ENCODE measurements at regions not wholly inside any gene's neighbourhood (a gene's known extent, or its start where the extent isn't known, plus 50 kb on each side); places are given as distances from the start of the nearest gene placed in this dataset.

- TF ChIP-seq, protein P1, sequence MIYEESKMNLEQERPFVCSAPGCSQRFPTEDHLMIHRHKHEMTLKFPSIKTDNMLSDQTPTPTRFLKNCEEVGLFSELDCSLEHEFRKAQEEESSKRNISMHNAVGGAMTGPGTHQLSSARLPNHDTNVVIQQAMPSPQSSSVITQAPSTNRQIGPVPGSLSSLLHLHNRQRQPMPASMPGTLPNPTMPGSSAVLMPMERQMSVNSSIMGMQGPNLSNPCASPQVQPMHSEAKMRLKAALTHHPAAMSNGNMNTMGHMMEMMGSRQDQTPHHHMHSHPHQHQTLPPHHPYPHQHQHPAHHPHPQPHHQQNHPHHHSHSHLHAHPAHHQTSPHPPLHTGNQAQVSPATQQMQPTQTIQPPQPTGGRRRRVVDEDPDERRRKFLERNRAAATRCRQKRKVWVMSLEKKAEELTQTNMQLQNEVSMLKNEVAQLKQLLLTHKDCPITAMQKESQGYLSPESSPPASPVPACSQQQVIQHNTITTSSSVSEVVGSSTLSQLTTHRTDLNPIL (CRISPR knock-in tag; IDR thresholded peaks at IDR 0.05; ENCODE audit: low read depth), result no peak
- TF ChIP-seq CSRNP3 (CRISPR knock-in tag; IDR thresholded peaks at IDR 0.05) (no peak), ZFP3 (CRISPR knock-in tag; IDR thresholded peaks at IDR 0.05) (no peak), GLIS3 (CRISPR knock-in tag; IDR thresholded peaks at IDR 0.05) (no peak), ARNTL (CRISPR knock-in tag; IDR thresholded peaks at IDR 0.05; ENCODE audit: borderline replicate concordance, low read depth) (no peak), RARB (CRISPR knock-in tag; IDR thresholded peaks at IDR 0.05) (no peak), POU6F1 (CRISPR knock-in tag; IDR thresholded peaks at IDR 0.05; ENCODE audit: borderline replicate concordance, low read depth) (no peak)
These were observed 186.3 kb downstream of the IPMK start (continued) for GRCh38 chr10:58081353-58081752.

GRCh38 chr10:58079461-58079860, 188.2 kb downstream of the IPMK start:
- TF ChIP-seq OSR1 (CRISPR knock-in tag; IDR thresholded peaks at IDR 0.05), result no peak
- TF ChIP-seq ARNTL (CRISPR knock-in tag; IDR thresholded peaks at IDR 0.05; ENCODE audit: borderline replicate concordance, low read depth), result no peak
- no peak for TF ChIP-seq BACH2 (CRISPR knock-in tag; IDR thresholded peaks at IDR 0.05; ENCODE audit: borderline replicate concordance)

GRCh38 chr10:58072634-58073033, 195.1 kb downstream of the IPMK start:
- TF ChIP-seq GLIS3 (CRISPR knock-in tag; IDR thresholded peaks at IDR 0.05), result no peak
- no peak for TF ChIP-seq ZNF565 (CRISPR knock-in tag; conservative IDR thresholded peaks at IDR 0.05; ENCODE audit: low read depth)
- no peak for TF ChIP-seq POU6F1 (CRISPR knock-in tag; IDR thresholded peaks at IDR 0.05; ENCODE audit: borderline replicate concordance, low read depth)
- no peak for TF ChIP-seq ZC3H10 (CRISPR knock-in tag; IDR thresholded peaks at IDR 0.05)
- TF ChIP-seq ISL1 (CRISPR knock-in tag; IDR thresholded peaks at IDR 0.05), result no peak
- TF ChIP-seq OSR1 (CRISPR knock-in tag; IDR thresholded peaks at IDR 0.05), result no peak
- TF ChIP-seq ARNTL (CRISPR knock-in tag; IDR thresholded peaks at IDR 0.05; ENCODE audit: borderline replicate concordance, low read depth), result no peak
- no peak for ATAC-seq

More at GRCh38 chr10:58079461-58079860, 188.2 kb downstream of the IPMK start:
- ATAC-seq, result no peak

DNA sequence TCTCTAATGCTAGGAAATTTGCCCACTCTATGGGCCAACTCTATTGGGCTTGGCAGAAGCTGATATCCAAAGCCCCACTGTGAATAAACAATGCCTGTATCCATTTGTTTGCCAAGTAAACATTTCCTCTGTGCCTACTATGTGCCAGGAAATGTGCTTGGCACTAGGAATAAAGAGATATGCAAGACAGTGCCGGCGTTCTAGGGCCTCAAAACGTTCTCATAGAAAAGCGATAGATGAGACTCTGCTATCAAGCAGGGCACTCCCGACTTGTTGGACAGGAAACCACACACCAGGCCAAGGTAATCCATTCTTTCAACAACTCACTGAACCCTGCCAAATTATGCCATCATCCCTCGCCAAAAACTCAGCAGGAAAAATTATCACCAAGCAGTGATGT, 196.7 kb downstream of the IPMK start:
- TF ChIP-seq OSR1 (CRISPR knock-in tag; IDR thresholded peaks at IDR 0.05) (no peak), ESRRG (CRISPR knock-in tag; IDR thresholded peaks at IDR 0.05) (no peak), RARB (CRISPR knock-in tag; IDR thresholded peaks at IDR 0.05) (no peak), POU6F1 (CRISPR knock-in tag; IDR thresholded peaks at IDR 0.05; ENCODE audit: borderline replicate concordance, low read depth) (no peak), ZFP3 (CRISPR knock-in tag; IDR thresholded peaks at IDR 0.05) (no peak)
- TF ChIP-seq, protein P2, sequence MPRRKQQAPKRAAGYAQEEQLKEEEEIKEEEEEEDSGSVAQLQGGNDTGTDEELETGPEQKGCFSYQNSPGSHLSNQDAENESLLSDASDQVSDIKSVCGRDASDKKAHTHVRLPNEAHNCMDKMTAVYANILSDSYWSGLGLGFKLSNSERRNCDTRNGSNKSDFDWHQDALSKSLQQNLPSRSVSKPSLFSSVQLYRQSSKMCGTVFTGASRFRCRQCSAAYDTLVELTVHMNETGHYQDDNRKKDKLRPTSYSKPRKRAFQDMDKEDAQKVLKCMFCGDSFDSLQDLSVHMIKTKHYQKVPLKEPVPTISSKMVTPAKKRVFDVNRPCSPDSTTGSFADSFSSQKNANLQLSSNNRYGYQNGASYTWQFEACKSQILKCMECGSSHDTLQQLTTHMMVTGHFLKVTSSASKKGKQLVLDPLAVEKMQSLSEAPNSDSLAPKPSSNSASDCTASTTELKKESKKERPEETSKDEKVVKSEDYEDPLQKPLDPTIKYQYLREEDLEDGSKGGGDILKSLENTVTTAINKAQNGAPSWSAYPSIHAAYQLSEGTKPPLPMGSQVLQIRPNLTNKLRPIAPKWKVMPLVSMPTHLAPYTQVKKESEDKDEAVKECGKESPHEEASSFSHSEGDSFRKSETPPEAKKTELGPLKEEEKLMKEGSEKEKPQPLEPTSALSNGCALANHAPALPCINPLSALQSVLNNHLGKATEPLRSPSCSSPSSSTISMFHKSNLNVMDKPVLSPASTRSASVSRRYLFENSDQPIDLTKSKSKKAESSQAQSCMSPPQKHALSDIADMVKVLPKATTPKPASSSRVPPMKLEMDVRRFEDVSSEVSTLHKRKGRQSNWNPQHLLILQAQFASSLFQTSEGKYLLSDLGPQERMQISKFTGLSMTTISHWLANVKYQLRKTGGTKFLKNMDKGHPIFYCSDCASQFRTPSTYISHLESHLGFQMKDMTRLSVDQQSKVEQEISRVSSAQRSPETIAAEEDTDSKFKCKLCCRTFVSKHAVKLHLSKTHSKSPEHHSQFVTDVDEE (CRISPR knock-in tag; IDR thresholded peaks at IDR 0.05), result no peak
- ATAC-seq, result no peak
